ENCODE measurements at regions not wholly inside any gene's neighbourhood (a gene's known extent, or its start where the extent isn't known, plus 50 kb on each side); places are given as distances from the start of the nearest gene placed in this dataset.
"Not testable (repeated sequence)": the region's sequence is repeated elsewhere in the genome, so short reads cannot be mapped to it uniquely, and the experiment has no call there.

DNA sequence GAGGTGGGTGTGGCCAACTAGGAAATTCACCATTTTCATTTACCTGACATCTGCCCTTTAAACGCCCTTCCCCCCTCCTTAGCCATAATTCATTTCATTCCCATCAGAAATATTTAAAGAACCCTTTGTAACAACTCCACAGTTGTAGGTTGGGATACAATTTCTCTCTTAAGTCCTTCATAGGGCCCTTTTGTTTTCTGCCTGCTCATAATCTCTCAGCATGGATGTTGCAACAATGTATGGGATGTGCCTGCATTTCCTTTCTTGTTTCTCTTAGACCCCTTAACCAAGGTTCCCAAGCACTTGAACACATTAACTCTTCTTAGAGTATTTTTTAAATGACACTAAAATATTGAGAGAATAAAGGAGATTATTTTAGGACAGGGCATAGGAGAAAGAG is 51.7 kb upstream of the MYO10 start:
- no peak for DNase-seq (ENCODE audit: low spot score)

DNA sequence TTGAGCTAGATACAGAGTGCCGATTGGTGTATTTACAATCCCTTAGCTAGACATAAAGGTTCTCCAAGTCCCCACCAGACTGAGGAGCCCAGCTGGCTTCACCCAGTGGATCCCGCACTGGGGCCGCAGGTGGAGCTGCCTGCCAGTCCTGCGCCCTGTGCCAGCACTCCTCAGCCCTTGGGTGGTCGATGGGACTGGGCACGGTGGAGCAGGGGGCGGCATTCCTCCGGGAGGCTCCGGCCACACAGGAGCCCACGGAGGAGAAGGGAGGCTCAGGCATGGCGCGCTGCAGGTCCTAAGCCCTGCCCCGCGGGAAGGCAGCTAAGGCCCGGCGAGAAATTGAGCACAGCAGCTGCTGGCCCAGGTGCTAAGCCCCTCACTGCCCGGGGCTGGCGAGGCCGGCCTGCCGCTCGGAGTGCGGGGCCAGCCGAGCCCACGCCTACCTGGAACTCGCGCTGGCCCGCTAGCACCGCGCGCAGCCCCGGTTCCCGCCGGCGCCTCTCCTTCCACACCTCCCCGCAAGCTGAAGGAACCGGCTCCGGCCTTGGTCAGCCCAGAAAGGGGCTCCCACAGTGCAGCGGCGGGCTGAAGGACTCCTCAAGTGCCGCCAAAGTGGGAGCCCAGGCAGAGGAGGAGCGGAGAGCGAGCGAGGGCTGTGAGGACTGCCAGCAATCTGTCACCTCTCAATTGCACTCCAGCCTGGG is 54.9 kb upstream of the MYO10 start:
- DNase-seq (ENCODE audit: low spot score), result not testable (repeated sequence)

DNA sequence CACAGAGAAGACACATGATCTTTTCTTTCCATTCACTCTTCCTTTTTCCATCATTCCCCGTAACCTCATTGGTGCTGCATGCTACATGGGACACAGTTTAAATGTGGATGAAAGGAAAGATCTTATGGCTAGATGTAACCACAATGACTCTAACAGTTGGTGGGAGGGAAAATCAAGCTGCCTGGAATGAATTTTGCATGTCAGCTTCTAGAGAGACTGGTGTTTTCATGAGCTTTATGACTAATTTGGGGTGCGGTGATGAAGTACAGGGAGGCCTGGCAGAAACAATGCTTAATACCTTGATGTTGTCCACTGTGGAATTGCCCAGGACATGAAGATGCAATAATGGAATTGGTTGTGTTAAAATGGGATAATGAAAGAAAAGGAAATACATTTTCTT is 55.9 kb upstream of the MYO10 start:
- peak; percentile 89 for DNase-seq (ENCODE audit: low spot score)

DNA sequence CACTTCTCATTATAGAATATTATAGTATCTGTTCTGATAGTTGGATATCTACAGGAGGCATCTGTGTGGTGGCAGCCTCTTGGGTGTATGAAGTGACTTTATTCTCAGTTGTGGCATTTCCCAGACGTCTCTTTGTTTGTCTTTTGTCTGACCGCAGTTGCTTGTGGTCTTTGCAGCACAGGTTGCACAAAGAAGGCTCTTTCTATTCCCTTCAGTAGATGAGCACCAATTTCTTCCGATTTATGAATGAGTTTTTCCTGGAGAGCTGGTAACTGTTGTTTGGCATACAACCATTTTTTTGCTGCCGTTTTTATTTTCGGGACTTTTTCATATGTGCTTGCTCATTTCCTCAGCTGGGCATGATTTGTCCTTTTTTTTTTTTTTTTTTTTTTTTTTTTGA is 56.4 kb upstream of the MYO10 start:
- peak; percentile 58 for DNase-seq (ENCODE audit: low spot score)

- DNase-seq (ENCODE audit: low spot score), result no peak
Measured at GRCh38 chr5:16994565-16994964, 58.5 kb upstream of the MYO10 start.

DNA sequence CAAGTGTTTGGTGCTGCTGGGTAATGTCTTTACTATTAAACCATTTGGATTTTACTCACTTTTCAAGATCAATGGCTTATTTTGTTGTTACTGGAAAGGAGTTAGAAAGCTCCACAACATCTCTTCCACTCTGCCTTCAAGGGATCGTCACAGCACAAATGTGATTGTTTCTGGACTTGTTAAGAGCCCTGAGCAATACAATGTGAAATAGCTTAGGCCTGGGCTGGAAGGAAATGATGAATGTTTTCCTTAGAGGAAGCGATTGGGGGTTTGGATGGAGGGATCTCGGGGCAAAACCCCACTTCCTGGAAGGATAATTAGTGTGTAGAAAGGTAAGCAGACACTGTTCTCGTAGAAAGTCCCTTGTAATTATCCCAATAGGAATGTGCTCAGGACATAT is 59.3 kb upstream of the MYO10 start:
- DNase-seq (ENCODE audit: low spot score), result no peak

- peak; percentile 97 for DNase-seq (ENCODE audit: low spot score)
Measured at GRCh38 chr5:17000291-17000939, 64.3 kb upstream of the MYO10 start.

GRCh38 chr5:17001428-17001827 is 65.3 kb upstream of the MYO10 start:
- no peak for DNase-seq (ENCODE audit: low spot score)

GRCh38 chr5:17004441-17005106 is 68.5 kb upstream of the MYO10 start:
- DNase-seq (ENCODE audit: low spot score), result no peak

DNA sequence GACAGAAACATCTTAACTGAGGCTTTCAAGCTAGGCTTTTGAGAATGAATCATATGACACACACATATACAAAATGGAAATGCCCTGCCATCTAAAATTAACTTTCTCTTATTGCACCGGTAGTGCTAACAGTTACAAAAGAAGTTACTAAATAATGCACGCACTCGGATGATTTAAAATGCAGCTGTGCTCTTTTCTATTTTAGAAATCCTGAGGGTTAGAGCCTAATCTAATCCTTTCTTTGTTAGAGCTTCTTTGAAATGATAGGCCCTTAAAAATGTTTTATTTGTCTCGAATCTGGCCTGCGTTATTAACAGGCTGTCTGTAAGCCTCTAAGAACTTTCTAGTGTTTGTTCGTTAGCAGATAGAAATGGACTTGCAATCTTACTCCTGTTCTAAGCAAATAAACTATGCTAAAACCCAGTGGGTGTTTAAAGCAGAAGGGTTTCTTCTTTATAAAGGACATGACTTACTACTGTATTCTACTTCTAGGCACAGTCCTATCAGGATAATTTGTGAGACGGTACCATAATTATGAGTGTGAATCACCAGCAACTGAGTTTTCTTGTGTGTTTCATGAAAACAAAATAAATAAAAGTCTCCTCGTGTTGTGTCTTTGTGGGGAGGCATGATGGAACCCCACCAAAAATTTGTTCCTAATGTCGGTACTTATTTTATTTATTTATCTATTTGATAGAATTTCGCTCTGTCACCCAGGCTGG is 69.2 kb upstream of the MYO10 start:
- no peak for DNase-seq (ENCODE audit: low spot score)

DNA sequence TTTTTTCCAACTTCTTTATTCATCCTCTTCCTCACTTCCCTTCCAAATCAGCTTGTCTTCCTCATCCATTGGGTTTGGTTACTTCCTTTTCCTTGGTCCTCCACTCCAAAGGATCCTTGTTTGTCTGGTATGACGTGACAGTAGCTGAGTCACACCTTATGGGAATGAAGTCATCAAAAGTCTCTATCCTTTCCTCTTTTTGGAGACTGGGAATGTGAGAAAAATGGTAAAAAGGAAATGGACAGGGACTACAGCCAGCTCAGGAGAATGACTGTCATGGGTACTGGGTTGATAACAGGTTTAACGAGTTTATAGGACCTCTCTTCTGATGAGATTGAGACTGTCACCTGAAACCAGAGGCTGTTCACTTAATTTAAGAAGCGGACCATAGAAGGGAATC is 76.2 kb upstream of the MYO10 start:
- peak; percentile 86 for DNase-seq (ENCODE audit: low spot score)

GRCh38 chr5:17014686-17015085 is 78.6 kb upstream of the MYO10 start:
- no peak for DNase-seq (ENCODE audit: low spot score)

DNA sequence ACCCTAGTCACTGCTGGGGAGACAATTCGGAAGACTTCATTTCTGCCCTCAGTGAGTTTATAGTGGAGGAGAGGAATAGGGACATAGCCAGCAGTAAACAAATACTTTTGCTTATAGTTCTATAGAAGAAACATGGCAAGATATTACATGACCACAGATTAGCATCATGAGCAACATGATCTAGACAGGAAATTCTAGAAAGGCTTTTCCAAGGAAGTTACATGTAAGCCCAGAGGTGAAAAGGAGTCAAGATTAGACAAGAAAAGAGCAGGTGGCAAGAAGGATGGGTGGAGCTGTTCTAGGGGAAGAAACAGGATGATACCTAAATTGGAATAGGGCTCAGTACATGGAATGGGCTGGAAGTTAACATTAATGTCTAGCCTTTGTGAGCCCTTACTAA is 82.8 kb upstream of the MYO10 start:
- no peak for DNase-seq (ENCODE audit: low spot score)

DNA sequence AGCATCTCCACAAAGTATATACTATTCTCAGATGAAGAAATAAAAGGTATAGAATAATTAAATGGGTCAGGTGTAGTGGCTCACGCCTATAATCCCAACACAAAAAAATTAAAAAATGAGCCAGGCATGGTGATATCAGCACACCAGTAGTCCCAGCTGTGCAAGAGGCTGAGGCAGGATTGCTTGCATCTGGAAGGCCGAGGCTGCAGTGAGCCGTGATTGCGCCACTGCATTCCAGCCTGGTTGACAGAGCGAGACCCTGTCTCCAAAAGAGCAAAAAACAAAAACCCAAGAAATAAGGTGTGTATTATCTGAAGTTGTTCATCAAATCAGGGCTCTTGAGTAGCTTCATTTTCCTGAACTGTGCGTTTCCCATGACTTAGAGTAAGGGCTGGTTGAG is 83.2 kb upstream of the MYO10 start:
- no peak for DNase-seq (ENCODE audit: low spot score)

GRCh38 chr5:17020678-17021601 is 84.9 kb upstream of the MYO10 start:
- no peak for DNase-seq (ENCODE audit: low spot score)

GRCh38 chr5:17021602-17021932 is 85.5 kb upstream of the MYO10 start:
- DNase-seq (ENCODE audit: low spot score), result no peak

- DNase-seq (ENCODE audit: low spot score), result no peak
Measured at GRCh38 chr5:17022296-17022695, 86.2 kb upstream of the MYO10 start.

DNA sequence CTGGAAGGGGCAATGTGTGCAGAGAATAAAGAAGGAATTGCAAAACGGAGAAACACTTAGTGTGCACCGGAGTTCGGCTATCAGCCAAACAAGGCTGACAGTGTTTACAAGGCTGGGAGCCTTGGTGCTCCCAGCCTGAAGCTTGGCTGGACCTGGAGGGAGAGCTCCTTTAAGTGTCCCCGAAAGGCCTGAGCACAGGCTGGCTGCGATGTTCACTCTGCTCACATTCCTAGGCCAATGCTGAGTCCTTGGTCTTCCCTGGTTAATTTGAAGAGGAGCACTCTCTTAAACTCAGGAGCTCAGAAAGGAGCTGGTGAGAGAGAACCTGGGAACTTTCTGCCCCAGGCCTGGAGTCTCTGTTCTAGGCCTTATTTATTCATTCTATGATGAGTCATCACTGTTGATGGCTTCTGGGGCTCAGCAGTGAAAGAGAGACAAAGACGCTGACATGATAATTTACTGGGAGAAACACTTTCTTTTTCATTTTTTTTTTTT is 88.6 kb upstream of the MYO10 start:
- peak; percentile 52 for DNase-seq (ENCODE audit: low spot score)

DNA sequence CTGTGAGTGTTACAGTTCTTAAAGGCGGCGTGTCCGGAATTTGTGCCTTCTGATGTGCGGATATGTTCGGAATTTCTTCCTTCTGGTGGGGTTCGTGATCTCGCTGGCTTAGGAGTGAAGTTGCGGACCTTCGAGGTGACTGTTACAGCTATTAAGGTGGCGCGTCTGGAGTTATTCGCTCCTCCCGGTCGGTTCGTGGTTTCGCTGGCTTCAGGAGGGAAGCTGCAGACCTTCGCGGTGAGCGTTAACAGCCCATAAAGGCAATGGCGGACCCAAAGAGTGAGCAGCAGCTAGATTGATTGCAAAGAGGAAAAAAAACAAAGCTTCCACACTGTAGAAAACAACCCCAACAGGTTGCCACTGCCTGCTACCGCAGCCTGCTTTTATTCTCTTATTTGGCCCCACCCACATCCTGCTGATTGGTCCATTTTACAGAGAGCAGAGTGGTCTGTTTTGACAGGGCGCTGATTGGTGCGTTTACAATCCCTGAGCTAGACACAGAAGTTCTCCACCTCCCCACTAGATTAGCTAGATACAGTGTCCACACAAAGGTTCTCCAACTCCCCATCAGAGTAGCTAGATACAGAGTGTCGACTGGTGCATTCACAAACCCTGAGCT is 95.7 kb upstream of the MYO10 start:
- DNase-seq (ENCODE audit: low spot score), result not testable (repeated sequence)

DNA sequence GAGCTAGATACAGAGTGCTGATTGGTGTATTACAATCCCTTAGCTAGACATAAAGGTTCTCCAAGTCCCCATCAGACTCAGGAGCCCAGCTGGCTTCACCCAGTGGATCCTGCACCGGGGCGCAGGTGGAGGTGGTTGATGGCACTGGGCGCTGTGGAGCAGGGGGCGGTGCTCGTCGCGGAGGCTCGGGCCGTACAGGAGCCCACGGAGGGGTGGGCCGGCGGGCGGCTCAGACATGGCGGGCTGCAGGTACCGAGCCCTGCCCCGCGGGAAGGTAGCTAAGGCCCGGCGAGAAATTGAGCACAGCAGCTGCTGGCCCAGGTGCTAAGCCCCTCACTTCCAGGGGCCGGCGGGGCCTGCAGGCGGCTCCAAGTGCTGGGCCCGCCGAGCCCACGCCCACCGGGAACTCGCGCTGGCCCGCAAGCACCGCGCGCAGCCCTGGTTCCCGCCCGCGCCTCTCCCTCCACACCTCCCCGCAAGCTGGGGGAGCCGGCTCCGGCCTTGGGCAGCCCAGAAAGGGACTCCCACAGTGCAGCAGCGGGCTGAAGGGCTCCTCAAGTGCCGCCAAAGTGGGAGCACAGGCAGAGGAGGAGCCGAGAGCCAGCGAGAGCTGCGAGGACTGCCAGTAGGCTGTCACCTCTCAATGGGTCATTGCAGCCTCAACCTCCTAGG is 96.4 kb upstream of the MYO10 start:
- DNase-seq (ENCODE audit: low spot score), result not testable (repeated sequence)
